ENCODE measurements at regions not wholly inside any gene's neighbourhood (a gene's known extent, or its start where the extent isn't known, plus 50 kb on each side); places are given as distances from the start of the nearest gene placed in this dataset.

- no peak overlapping the region for H3K27ac ChIP-seq (ENCODE audit: low read length)
- peaks cover 13% of the 10 kb centered on the region for H3K4me1 ChIP-seq (ENCODE audit: control insufficient read depth, insufficient read depth, low read length)
- 96% methylated on average over 4 of the region's 8 CpGs for WGBS (ENCODE audit: insufficient coverage)
- no peak for DNase-seq
- no peaks in the 10 kb centered on the region for H3K36me3 ChIP-seq (ENCODE audit: control insufficient read depth, insufficient read depth, low read length)
- no peaks in the 10 kb centered on the region for H3K9me3 ChIP-seq (replicated peaks; ENCODE audit: control insufficient read depth, low read depth, low read length)
- H3K27me3 ChIP-seq (ENCODE audit: control insufficient read depth, insufficient read depth, low read length), result no peaks in the 10 kb centered on the region
- no peak overlapping the region for H3K4me3 ChIP-seq (ENCODE audit: low read length)
Measured at GRCh38 chr10:4653160-4653559, 172.8 kb upstream of the AKR1E2 start.

DNA sequence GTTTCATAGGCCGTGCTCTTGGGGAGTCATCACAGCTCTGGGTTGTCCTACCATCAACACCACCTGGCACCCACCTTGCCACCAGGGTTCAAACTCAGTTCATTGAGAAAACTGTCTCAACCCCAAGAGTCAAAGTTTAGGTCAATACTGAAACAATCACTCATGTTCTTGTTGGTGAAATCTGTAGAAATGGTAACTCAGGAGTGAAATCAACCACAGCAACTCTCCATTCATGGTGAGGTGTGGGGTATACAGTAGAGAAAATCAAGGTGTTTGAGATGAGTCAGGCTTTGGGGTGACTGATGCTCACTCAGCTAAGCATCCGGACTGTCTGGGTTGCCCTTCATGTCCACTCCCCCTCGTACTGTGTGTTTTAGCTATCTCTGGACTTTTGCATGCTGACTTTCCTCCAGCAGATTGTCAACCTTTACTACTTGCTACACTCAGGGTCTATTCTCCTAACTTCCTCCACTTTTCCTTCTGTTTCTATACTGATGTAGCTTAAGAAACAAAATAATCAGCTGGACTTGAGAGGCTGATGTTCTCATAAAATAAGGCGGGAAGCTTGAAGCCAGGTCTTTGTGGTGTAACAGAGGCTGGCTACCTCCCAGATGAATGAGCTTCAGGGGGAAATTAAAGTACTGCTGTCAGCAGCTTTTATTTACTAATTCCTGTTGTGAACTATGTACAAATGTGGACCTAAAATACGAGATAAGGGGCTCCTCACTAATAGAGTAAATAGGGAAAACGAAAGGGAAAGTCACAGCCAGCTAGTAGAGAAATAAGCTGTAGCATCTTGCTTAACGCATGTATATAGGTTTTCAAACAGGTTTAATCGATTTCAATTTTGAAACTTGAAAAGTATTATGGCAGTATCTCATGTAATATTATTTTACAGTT is 173.6 kb upstream of the AKR1E2 start:
- Histone ChIP-seq H3K27ac (ENCODE audit: low read length) (no peak overlapping the region), H3K4me3 (ENCODE audit: low read length) (no peak overlapping the region), H3K27me3 (ENCODE audit: control insufficient read depth, insufficient read depth, low read length) (no peaks in the 10 kb centered on the region), H3K36me3 (ENCODE audit: control insufficient read depth, insufficient read depth, low read length) (no peaks in the 10 kb centered on the region), H3K4me1 (ENCODE audit: control insufficient read depth, insufficient read depth, low read length) (peaks cover 13% of the 10 kb centered on the region), H3K9me3 (replicated peaks; ENCODE audit: control insufficient read depth, low read depth, low read length) (no peaks in the 10 kb centered on the region)
- DNase-seq, result no peak
- 92% methylated on average over 2 of the region's 8 CpGs for WGBS (ENCODE audit: insufficient coverage)

DNA sequence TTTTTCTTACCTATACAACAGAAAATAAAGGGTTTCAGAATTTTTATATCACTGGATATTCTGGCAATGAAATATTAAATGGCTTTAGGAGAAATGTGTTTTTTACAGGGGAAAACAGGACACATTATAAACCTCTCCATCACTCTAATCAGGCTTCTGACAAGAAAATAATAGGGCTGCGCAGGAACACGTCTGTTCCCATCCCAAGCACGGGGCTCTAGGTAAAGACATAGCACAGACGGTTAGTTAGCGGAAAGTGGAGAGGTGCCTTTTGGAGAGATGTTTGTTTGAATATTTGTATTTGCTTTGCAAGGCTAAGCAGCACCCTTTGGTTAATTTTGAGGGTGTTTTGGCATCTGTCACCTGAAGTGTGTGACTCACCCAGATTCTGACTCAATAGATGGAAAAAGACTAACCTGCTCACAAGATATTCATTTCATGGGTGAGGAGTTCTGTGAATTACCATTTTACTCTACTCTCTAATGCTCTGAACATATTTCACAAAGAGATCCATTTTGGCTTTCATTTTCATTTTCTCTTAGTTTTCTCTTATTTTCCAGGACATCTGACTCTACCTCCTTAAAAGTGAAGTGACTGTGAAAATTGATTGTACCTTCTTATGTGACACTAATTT is 174.5 kb upstream of the AKR1E2 start:
- Histone ChIP-seq H3K4me1 (ENCODE audit: control insufficient read depth, insufficient read depth, low read length) (peaks cover 13% of the 10 kb centered on the region), H3K27ac (ENCODE audit: low read length) (no peak overlapping the region), H3K4me3 (ENCODE audit: low read length) (no peak overlapping the region), H3K36me3 (ENCODE audit: control insufficient read depth, insufficient read depth, low read length) (no peaks in the 10 kb centered on the region), H3K27me3 (ENCODE audit: control insufficient read depth, insufficient read depth, low read length) (no peaks in the 10 kb centered on the region), H3K9me3 (replicated peaks; ENCODE audit: control insufficient read depth, low read depth, low read length) (no peaks in the 10 kb centered on the region)
- WGBS (ENCODE audit: insufficient coverage), result 96% methylated on average over 4 of the region's 5 CpGs
- no peak for DNase-seq

- Histone ChIP-seq H3K36me3 (ENCODE audit: control insufficient read depth, insufficient read depth, low read length) (no peaks in the 10 kb centered on the region), H3K4me1 (ENCODE audit: control insufficient read depth, insufficient read depth, low read length) (peaks cover 13% of the 10 kb centered on the region), H3K27me3 (ENCODE audit: control insufficient read depth, insufficient read depth, low read length) (no peaks in the 10 kb centered on the region), H3K9me3 (replicated peaks; ENCODE audit: control insufficient read depth, low read depth, low read length) (no peaks in the 10 kb centered on the region), H3K27ac (ENCODE audit: low read length) (peak overlapping the region; percentile 10), H3K4me3 (ENCODE audit: low read length) (no peak overlapping the region)
- 73% methylated on average over 3 of the region's 6 CpGs for WGBS (ENCODE audit: insufficient coverage)
- peak; percentile 78 for DNase-seq
Measured at GRCh38 chr10:4650582-4650981, 175.4 kb upstream of the AKR1E2 start.

DNA sequence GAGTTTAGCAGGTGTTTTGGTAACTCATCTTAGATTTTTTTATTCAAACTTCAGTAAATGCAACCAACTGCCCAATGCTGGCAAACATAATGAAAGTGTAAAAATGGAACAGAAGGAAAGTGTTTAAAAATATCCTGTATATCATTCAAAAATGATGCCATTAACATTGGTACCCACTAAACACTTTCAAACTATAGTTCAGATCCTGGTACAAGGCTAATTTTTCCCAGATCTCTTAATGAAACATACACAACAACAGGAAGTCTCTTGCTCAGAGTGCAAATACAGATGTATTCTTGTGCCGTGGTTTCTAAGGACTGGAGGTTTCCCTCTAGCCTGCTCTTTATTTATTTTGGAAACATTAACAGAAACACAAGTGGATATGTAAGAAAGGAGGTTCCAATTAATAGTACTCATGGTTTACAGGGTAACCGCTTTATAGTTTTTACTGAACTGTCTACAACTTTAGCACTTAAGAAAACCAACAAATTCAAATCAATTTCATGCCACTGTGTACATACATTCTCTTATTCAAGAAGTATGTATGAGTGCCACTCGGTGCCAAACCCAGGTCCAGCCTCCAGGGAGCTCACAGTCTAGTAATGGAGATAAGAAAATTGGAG is 176.0 kb upstream of the AKR1E2 start:
- no peak overlapping the region for H3K4me3 ChIP-seq (ENCODE audit: low read length)
- H3K27ac ChIP-seq (ENCODE audit: low read length), result peak overlapping the region; percentile 10
- no peaks in the 10 kb centered on the region for H3K36me3 ChIP-seq (ENCODE audit: control insufficient read depth, insufficient read depth, low read length)
- no peaks in the 10 kb centered on the region for H3K9me3 ChIP-seq (replicated peaks; ENCODE audit: control insufficient read depth, low read depth, low read length)
- H3K27me3 ChIP-seq (ENCODE audit: control insufficient read depth, insufficient read depth, low read length), result no peaks in the 10 kb centered on the region
- DNase-seq, result peak; percentile 89
- WGBS (ENCODE audit: insufficient coverage), result no CpG with 5 or more reads among the region's 3 CpGs
- H3K4me1 ChIP-seq (ENCODE audit: control insufficient read depth, insufficient read depth, low read length), result peaks cover 13% of the 10 kb centered on the region

DNA sequence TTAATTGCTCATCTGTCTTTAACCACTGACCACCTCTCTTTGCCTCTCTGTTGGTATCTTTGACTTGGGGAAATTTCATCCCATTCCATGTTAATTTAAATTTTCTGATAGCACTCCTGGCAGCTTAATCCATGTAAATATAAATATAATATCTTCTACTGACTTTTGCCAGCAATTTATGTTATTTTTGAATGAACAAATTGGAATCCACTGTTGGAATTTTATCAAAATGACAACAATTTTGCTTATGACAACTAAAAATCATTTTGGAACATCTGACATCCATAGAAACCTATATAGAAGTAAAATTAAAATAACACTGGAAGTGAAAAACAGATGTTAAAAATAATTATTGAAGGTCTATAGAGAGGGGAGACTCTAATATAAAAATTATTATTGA is 176.5 kb upstream of the AKR1E2 start:
- Histone ChIP-seq H3K27ac (ENCODE audit: low read length) (peak overlapping the region; percentile 10), H3K4me3 (ENCODE audit: low read length) (no peak overlapping the region), H3K36me3 (ENCODE audit: control insufficient read depth, insufficient read depth, low read length) (no peaks in the 10 kb centered on the region), H3K4me1 (ENCODE audit: control insufficient read depth, insufficient read depth, low read length) (peaks cover 13% of the 10 kb centered on the region), H3K9me3 (replicated peaks; ENCODE audit: control insufficient read depth, low read depth, low read length) (no peaks in the 10 kb centered on the region), H3K27me3 (ENCODE audit: control insufficient read depth, insufficient read depth, low read length) (no peaks in the 10 kb centered on the region)
- DNase-seq, result peak; percentile 77

DNA sequence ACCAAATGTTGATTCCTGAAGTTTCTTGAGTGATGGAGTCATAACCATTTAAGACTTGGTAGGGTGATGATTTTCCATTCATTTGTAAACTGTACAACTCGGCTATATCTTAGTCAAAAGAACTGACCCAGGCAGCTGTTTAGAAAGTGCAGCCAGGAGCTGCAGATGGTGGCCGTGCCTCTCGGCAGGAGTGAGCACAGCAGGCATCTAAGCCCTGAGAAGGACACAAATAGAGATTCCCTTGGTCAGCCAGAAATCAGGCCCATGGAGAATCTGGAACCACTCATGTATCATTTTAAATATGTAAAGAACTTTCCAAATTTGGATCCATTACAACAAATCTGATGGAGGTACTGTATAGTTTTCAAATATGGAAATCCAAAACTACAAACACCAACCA is 177.0 kb upstream of the AKR1E2 start:
- Histone ChIP-seq H3K4me1 (ENCODE audit: control insufficient read depth, insufficient read depth, low read length) (peaks cover 13% of the 10 kb centered on the region), H3K36me3 (ENCODE audit: control insufficient read depth, insufficient read depth, low read length) (no peaks in the 10 kb centered on the region), H3K4me3 (ENCODE audit: low read length) (no peak overlapping the region), H3K27me3 (ENCODE audit: control insufficient read depth, insufficient read depth, low read length) (no peaks in the 10 kb centered on the region), H3K9me3 (replicated peaks; ENCODE audit: control insufficient read depth, low read depth, low read length) (no peaks in the 10 kb centered on the region), H3K27ac (ENCODE audit: low read length) (peak overlapping the region; percentile 10)
- WGBS (ENCODE audit: insufficient coverage), result 28% methylated on average over 2 of the region's 3 CpGs
- DNase-seq, result peak; percentile 84

DNA sequence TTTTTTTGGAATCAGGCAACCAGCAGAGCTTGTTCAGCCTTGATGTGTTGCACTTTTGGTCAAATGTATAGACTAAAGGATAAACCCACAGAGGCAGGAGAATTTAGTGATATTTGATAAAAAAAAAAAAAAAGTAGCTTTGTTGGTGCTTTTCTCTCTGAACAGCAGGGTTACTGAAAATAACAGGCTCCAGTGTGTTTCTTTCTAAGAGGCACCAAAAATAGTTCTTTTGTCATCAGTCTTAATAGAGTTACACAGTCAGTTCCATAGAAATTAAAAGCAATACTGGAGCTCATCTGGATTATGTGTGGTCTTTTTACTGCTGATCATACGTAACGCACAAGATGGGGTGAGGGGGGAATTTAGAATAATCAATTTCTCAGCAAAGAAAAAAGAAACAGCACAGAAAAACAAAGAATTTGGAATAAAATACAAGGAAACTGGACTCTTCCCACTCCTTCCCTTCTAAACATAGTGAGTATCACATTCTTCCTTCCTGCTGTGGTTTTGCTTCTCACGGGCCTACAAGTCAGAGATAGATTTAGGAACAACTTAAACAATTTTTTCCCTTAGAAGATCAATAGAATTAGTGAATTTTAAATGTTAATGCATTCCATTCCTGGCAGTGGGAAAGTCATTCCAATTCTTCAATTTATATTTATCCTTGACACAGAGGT is 178.8 kb upstream of the AKR1E2 start:
- no CpG with 5 or more reads among the region's 3 CpGs for WGBS (ENCODE audit: insufficient coverage)
- no peaks in the 10 kb centered on the region for H3K9me3 ChIP-seq (replicated peaks; ENCODE audit: control insufficient read depth, low read depth, low read length)
- H3K36me3 ChIP-seq (ENCODE audit: control insufficient read depth, insufficient read depth, low read length), result no peaks in the 10 kb centered on the region
- H3K27me3 ChIP-seq (ENCODE audit: control insufficient read depth, insufficient read depth, low read length), result no peaks in the 10 kb centered on the region
- DNase-seq, result no peak
- H3K4me1 ChIP-seq (ENCODE audit: control insufficient read depth, insufficient read depth, low read length), result peaks cover 13% of the 10 kb centered on the region
- peak overlapping the region; percentile 31 for H3K27ac ChIP-seq (ENCODE audit: low read length)
- no peak overlapping the region for H3K4me3 ChIP-seq (ENCODE audit: low read length)

DNA sequence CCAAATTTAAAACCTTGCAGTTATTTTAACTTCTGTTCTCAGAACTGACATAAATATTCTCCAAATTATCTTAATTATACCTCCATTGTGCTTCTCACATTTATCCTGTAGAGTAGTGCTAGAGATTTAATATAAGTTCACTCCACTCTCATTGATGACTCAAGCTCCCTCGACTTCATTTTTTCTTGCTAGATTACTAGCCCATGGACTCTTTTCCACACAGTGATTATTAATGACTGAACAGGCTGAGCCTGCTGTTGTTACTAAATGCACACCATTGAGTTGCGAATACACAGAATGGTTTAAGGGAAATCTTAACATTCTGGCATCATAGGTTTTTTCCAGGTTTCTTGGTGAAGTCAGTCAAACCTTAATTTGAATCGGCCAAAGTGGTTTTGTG is 179.5 kb upstream of the AKR1E2 start:
- H3K27me3 ChIP-seq (ENCODE audit: control insufficient read depth, insufficient read depth, low read length), result no peaks in the 10 kb centered on the region
- no peaks in the 10 kb centered on the region for H3K9me3 ChIP-seq (replicated peaks; ENCODE audit: control insufficient read depth, low read depth, low read length)
- no peak for DNase-seq
- no peaks in the 10 kb centered on the region for H3K36me3 ChIP-seq (ENCODE audit: control insufficient read depth, insufficient read depth, low read length)
- H3K4me3 ChIP-seq (ENCODE audit: low read length), result no peak overlapping the region
- peaks cover 13% of the 10 kb centered on the region for H3K4me1 ChIP-seq (ENCODE audit: control insufficient read depth, insufficient read depth, low read length)
- H3K27ac ChIP-seq (ENCODE audit: low read length), result no peak overlapping the region
- WGBS (ENCODE audit: insufficient coverage), result 100% methylated on average over 1 of the region's 3 CpGs

DNA sequence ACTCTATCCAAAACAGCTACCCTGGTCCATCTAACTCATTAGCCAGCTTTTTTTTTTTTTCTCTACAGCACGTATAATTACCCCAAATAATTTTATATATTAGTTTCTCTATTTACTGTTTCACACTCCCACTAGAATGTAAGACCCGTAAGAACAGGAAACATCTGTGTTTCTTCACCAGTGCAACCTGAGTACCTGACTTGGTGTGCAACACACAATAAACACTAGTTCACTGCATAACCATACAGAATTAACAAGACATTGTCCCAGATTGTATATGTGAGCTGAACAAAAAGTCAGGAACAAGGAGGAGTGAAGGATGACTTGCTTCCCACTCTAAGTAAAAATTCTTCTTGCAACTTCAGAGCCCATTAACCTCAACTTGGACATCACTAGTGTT is 180.2 kb upstream of the AKR1E2 start:
- Histone ChIP-seq H3K4me3 (ENCODE audit: low read length) (no peak overlapping the region), H3K36me3 (ENCODE audit: control insufficient read depth, insufficient read depth, low read length) (no peaks in the 10 kb centered on the region), H3K9me3 (replicated peaks; ENCODE audit: control insufficient read depth, low read depth, low read length) (no peaks in the 10 kb centered on the region), H3K27me3 (ENCODE audit: control insufficient read depth, insufficient read depth, low read length) (no peaks in the 10 kb centered on the region), H3K4me1 (ENCODE audit: control insufficient read depth, insufficient read depth, low read length) (peaks cover 13% of the 10 kb centered on the region), H3K27ac (ENCODE audit: low read length) (no peak overlapping the region)
- no CpG with 5 or more reads among the region's 2 CpGs for WGBS (ENCODE audit: insufficient coverage)
- DNase-seq, result no peak
